ENCODE measurements at regions not wholly inside any gene's neighbourhood (a gene's known extent, or its start where the extent isn't known, plus 50 kb on each side); places are given as distances from the start of the nearest gene placed in this dataset.

GRCh38 chr1:221824909-221825308, 83.0 kb upstream of the DUSP10 start:
- no peak for TF ChIP-seq CTCF (IDR thresholded peaks at IDR 0.05)
- TF ChIP-seq POLR2A (IDR thresholded peaks at IDR 0.05), result no peak

Data from sigmoid colon (tissue), 3 donors.